K562 (cell line): ENCODE measurements at regions not wholly inside any gene's neighbourhood (a gene's known extent, or its start where the extent isn't known, plus 50 kb on each side); places are given as distances from the start of the nearest gene placed in this dataset.
A peak's percentile ranks its signal among the peaks of the same experiment; 100 is the strongest.

Experiments used
- ASH1L ChIP-seq: fragments of 450-650 bp; IDR thresholded peaks from 2 replicates; pipeline ENCODE4 v1.6.1; 2018; ENCODE audit warnings: borderline replicate concordance, mild to moderate bottlenecking, low read depth; ENCODE audit not compliant: partially characterized antibody
- ATF1 ChIP-seq, 2 experiments: fragments of 450-650 bp in 1 of 2; IDR thresholded peaks; 2 replicates each; pipeline ENCODE4 v1.6.1; 2016; ENCODE audit warnings: missing compliant biosample characterization in 1 of 2, missing genetic modification characterization in 1 of 2
- FIP1L1 ChIP-seq: fragments of 200-400 bp; formaldehyde crosslinking; IDR thresholded peaks from 2 replicates; pipeline ENCODE4 v1.6.1; 2018; ENCODE audit warnings: mild to moderate bottlenecking, low read depth, low read length; ENCODE audit not compliant: poor library complexity, severe bottlenecking
- GTF2A2 ChIP-seq: IDR thresholded peaks from 2 replicates; pipeline ENCODE4 v1.6.1; 2016; ENCODE audit warnings: mild to moderate bottlenecking, missing genetic modification characterization, missing compliant biosample characterization
- HDAC1 ChIP-seq, 2 experiments: fragments of 450-650 bp; IDR thresholded peaks; 2 replicates each; pipeline ENCODE4 v1.6.1; 2016 to 2017; ENCODE audit warnings: inconsistent platforms in 1 of 2, mild to moderate bottlenecking in 1 of 2, moderate library complexity in 1 of 2
- KLF13 ChIP-seq: fragments of 450-650 bp; IDR thresholded peaks from 2 replicates; pipeline ENCODE4 v1.6.1; 2016; ENCODE audit warnings: missing genetic modification characterization, low read depth, mild to moderate bottlenecking, missing compliant biosample characterization, moderate library complexity, borderline replicate concordance
- POLR2AphosphoS2 ChIP-seq: IDR thresholded peaks from 2 replicates; pipeline ENCODE4 v1.6.1; 2012; ENCODE audit warnings: low read length, improper control_type of control experiment
- RBM17 ChIP-seq: fragments of 200-400 bp; formaldehyde crosslinking; IDR thresholded peaks from 2 replicates; pipeline ENCODE4 v1.6.1; 2017; ENCODE audit warnings: low read depth, mild to moderate bottlenecking, low read length, borderline replicate concordance
- SMARCC2 ChIP-seq: fragments of 450-650 bp; IDR thresholded peaks from 2 replicates; pipeline ENCODE4 v1.6.1; 2017; ENCODE audit warnings: antibody characterized with exemption, moderate library complexity, mild to moderate bottlenecking, low read depth
- TCF3 ChIP-seq: sonication (generic); formaldehyde crosslinking; IDR thresholded peaks from 2 replicates; pipeline ENCODE4 v1.4.0; 2020; ENCODE audit warnings: mild to moderate bottlenecking, missing genetic modification reagents
- TOE1 ChIP-seq, 2 experiments: fragments of 450-650 bp in 1 of 2; sonication (generic) in 1 of 2; formaldehyde crosslinking in 1 of 2; IDR thresholded peaks; 2 replicates each; pipeline versions ENCODE4 v1.7.1 to v1.8.0; 2016 to 2022; ENCODE audit warnings: borderline replicate concordance in 2 of 2, mild to moderate bottlenecking in 2 of 2, antibody characterized with exemption in 1 of 2, inconsistent platforms in 1 of 2, low read depth in 1 of 2, missing genetic modification reagents in 1 of 2, moderate library complexity in 1 of 2
- ZKSCAN1 ChIP-seq: fragments of 150-350 bp; IDR thresholded peaks from 2 replicates; pipeline ENCODE4 v1.6.1; 2016; ENCODE audit warnings: low read depth, low read length
- ZNF239 ChIP-seq: fragments of 250-450 bp; sonication (Bioruptor Pico); IDR thresholded peaks from 2 replicates; pipeline ENCODE4 v1.4.0; 2020; ENCODE audit warnings: mild to moderate bottlenecking
- ZNF3 ChIP-seq: fragments of 250-450 bp; sonication (Bioruptor Pico); IDR thresholded peaks from 2 replicates; pipeline ENCODE4 v1.5.0; 2021; ENCODE audit warnings: mild to moderate bottlenecking, moderate library complexity
- ZNF444 ChIP-seq: fragments of 250-450 bp; sonication (Bioruptor Pico); IDR thresholded peaks from 2 replicates; pipeline ENCODE4 v1.4.0; 2020; ENCODE audit warnings: mild to moderate bottlenecking, moderate library complexity
- ZNF586 ChIP-seq: fragments of 450-650 bp; formaldehyde crosslinking; conservative IDR thresholded peaks from 2 replicates; pipeline ENCODE4 v1.4.0; 2020; ENCODE audit warnings: mild to moderate bottlenecking, moderate library complexity
- ZNF695 ChIP-seq: fragments of 450-650 bp; formaldehyde crosslinking; IDR thresholded peaks from 2 replicates; pipeline ENCODE4 v1.4.0; 2020; ENCODE audit warnings: mild to moderate bottlenecking, moderate library complexity
- TF ChIP-seq, protein P1 (sequence below), 2 experiments: fragments of 450-650 bp; conservative IDR thresholded peaks; 2 replicates each; pipeline ENCODE4 v1.6.1; 2017; ENCODE audit warnings: mild to moderate bottlenecking in 2 of 2, moderate library complexity in 2 of 2
- TF ChIP-seq, protein P2 (sequence below): fragments of 450-650 bp; IDR thresholded peaks from 2 replicates; pipeline ENCODE4 v1.6.1; 2017; ENCODE audit warnings: antibody characterized with exemption, mild to moderate bottlenecking
- TF ChIP-seq, protein P3 (sequence below): fragments of 250-450 bp; sonication (Bioruptor Pico); IDR thresholded peaks from 2 replicates; pipeline ENCODE4 v1.8.0; 2021; ENCODE audit warnings: mild to moderate bottlenecking, moderate library complexity
- TF ChIP-seq, protein P4 (sequence below): conservative IDR thresholded peaks from 2 replicates; pipeline ENCODE4 v1.6.1; 2011; ENCODE audit warnings: low read depth, mild to moderate bottlenecking, low read length; ENCODE audit not compliant: control insufficient read depth

DNA sequence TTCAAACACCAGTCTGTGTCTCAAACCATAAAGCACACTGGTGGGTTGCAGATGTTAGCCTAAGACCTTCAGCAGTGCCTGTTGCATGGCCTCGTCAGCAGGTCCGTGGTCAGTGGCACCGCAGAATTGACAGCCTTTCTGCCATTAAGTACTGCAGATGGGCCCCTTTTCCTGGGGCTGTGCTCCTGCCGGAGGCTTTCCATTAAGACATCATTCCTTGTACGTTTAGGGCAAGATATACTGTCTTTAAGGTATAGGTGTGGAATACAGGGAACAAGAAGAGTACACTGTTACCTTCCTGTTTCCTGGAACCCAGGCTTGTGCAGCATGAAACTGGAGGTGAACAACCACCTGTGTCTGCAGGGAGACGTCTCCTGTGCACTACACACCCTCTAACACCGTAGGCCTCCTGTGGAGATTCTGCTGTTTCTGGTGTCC lies 67.9 kb upstream of the WDR1 start (continued):
- TF ChIP-seq, protein P1, sequence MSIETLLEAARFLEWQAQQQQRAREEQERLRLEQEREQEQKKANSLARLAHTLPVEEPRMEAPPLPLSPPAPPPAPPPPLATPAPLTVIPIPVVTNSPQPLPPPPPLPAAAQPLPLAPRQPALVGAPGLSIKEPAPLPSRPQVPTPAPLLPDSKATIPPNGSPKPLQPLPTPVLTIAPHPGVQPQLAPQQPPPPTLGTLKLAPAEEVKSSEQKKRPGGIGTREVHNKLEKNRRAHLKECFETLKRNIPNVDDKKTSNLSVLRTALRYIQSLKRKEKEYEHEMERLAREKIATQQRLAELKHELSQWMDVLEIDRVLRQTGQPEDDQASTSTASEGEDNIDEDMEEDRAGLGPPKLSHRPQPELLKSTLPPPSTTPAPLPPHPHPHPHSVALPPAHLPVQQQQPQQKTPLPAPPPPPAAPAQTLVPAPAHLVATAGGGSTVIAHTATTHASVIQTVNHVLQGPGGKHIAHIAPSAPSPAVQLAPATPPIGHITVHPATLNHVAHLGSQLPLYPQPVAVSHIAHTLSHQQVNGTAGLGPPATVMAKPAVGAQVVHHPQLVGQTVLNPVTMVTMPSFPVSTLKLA (conservative IDR thresholded peaks at IDR 0.05) = no peak
- TF ChIP-seq TCF3 (CRISPR knock-in tag) (no peak), POLR2AphosphoS2 (no peak), ZNF3 (CRISPR knock-in tag) (no peak), KLF13 (tag) (no peak), RBM17 (no peak), ZNF239 (CRISPR knock-in tag) (peak; percentile 33; the same call in 1 of the 2 replicates), ZNF695 (CRISPR knock-in tag) (no peak), ATF1 (CRISPR knock-in tag; IDR thresholded peaks at IDR 0.05) (no peak), ATF1 (tag; IDR thresholded peaks at IDR 0.05) (no peak), FIP1L1 (no peak), TOE1 (IDR thresholded peaks at IDR 0.05; ENCODE audit: borderline replicate concordance) (no peak), TOE1 (CRISPR knock-in tag; IDR thresholded peaks at IDR 0.05; ENCODE audit: borderline replicate concordance, low read depth) (no peak), GTF2A2 (no peak), ASH1L (no peak), SMARCC2 (no peak), ZNF444 (no peak), HDAC1 (IDR thresholded peaks at IDR 0.05) (no peak), ZKSCAN1 (no peak), ZNF586 (CRISPR knock-in tag) (no peak)
- TF ChIP-seq, protein P2, sequence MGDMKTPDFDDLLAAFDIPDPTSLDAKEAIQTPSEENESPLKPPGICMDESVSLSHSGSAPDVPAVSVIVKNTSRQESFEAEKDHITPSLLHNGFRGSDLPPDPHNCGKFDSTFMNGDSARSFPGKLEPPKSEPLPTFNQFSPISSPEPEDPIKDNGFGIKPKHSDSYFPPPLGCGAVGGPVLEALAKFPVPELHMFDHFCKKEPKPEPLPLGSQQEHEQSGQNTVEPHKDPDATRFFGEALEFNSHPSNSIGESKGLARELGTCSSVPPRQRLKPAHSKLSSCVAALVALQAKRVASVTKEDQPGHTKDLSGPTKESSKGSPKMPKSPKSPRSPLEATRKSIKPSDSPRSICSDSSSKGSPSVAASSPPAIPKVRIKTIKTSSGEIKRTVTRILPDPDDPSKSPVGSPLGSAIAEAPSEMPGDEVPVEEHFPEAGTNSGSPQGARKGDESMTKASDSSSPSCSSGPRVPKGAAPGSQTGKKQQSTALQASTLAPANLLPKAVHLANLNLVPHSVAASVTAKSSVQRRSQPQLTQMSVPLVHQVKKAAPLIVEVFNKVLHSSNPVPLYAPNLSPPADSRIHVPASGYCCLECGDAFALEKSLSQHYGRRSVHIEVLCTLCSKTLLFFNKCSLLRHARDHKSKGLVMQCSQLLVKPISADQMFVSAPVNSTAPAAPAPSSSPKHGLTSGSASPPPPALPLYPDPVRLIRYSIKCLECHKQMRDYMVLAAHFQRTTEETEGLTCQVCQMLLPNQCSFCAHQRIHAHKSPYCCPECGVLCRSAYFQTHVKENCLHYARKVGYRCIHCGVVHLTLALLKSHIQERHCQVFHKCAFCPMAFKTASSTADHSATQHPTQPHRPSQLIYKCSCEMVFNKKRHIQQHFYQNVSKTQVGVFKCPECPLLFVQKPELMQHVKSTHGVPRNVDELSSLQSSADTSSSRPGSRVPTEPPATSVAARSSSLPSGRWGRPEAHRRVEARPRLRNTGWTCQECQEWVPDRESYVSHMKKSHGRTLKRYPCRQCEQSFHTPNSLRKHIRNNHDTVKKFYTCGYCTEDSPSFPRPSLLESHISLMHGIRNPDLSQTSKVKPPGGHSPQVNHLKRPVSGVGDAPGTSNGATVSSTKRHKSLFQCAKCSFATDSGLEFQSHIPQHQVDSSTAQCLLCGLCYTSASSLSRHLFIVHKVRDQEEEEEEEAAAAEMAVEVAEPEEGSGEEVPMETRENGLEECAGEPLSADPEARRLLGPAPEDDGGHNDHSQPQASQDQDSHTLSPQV = peak; percentile 90
- TF ChIP-seq, protein P3, sequence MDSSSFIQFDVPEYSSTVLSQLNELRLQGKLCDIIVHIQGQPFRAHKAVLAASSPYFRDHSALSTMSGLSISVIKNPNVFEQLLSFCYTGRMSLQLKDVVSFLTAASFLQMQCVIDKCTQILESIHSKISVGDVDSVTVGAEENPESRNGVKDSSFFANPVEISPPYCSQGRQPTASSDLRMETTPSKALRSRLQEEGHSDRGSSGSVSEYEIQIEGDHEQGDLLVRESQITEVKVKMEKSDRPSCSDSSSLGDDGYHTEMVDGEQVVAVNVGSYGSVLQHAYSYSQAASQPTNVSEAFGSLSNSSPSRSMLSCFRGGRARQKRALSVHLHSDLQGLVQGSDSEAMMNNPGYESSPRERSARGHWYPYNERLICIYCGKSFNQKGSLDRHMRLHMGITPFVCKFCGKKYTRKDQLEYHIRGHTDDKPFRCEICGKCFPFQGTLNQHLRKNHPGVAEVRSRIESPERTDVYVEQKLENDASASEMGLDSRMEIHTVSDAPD (CRISPR knock-in tag) = no peak
- TF ChIP-seq, protein P4, sequence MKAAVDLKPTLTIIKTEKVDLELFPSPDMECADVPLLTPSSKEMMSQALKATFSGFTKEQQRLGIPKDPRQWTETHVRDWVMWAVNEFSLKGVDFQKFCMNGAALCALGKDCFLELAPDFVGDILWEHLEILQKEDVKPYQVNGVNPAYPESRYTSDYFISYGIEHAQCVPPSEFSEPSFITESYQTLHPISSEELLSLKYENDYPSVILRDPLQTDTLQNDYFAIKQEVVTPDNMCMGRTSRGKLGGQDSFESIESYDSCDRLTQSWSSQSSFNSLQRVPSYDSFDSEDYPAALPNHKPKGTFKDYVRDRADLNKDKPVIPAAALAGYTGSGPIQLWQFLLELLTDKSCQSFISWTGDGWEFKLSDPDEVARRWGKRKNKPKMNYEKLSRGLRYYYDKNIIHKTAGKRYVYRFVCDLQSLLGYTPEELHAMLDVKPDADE = no peak
